ENCODE measurements at regions not wholly inside any gene's neighbourhood (a gene's known extent, or its start where the extent isn't known, plus 50 kb on each side); places are given as distances from the start of the nearest gene placed in this dataset.

DNA sequence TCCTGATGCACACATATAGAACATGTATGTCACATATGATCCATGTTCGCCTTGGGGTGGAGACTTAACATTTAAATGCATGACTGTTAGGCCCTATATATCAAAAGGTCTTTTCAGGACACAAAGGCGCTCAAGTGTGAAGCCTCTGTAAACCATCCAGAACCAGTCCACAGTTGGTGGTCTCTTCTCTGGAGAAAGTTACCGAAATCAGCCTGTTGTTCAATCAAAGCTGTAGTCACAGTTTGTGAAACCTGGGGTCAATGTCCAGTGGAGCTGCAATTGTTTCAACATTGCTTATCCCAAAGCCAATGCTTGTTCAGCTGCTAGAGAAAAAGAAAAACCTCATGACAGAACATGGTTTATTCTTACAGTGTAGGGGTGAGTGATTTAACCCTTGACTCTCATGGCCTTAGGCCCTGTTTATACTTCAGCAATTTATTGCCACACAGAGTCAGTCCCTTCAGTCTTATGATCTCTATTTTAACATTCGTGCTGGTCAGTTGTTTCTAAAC lies 193.6 kb upstream of the CST7 start:
- in situ Hi-C loops (cut with HindIII; ENCODE audit: low pct_ligation_motif_present, low pct_unique_long_range_greater_than_20kb, low sequenced_read_pairs) = no loop called here
- DNase-seq = no peak

DNA sequence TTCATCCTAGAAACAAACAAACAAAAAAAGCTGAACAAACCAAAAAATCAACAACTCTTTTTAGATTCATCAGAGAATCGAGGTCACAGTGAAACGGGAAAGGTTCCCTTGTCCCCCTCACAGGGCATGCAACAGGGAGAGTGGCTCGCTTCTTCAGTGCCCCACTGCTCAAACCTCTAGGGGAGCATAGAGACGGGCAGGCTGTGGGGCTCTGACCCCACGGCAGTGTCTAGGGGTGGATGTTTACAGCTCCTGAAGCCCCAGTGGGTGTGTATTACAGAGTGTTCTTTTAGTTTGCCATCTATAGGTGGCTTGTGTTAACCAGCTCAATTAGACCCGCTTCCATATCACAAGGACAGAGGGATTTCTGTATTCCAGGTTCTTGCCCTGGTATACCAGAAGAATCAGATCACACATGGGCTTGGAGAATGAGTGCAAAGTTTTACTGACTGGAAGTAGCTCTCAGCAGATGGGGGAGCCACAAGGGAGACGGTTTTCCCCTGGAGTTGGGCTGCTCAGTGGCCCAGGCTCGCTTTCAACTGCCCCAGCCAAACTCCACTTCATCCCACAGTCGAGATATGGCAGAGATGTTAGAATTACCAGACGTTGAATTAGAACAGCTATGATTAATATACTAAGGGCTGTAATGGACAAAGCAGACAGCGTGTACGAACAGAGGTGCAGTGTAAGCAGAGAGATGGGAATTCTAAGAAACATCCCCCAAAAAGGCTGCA lies 192.6 kb upstream of the CST7 start:
- no peak for DNase-seq
- in situ Hi-C loops (cut with HindIII; ENCODE audit: low pct_ligation_motif_present, low pct_unique_long_range_greater_than_20kb, low sequenced_read_pairs) = no loop called here

DNA sequence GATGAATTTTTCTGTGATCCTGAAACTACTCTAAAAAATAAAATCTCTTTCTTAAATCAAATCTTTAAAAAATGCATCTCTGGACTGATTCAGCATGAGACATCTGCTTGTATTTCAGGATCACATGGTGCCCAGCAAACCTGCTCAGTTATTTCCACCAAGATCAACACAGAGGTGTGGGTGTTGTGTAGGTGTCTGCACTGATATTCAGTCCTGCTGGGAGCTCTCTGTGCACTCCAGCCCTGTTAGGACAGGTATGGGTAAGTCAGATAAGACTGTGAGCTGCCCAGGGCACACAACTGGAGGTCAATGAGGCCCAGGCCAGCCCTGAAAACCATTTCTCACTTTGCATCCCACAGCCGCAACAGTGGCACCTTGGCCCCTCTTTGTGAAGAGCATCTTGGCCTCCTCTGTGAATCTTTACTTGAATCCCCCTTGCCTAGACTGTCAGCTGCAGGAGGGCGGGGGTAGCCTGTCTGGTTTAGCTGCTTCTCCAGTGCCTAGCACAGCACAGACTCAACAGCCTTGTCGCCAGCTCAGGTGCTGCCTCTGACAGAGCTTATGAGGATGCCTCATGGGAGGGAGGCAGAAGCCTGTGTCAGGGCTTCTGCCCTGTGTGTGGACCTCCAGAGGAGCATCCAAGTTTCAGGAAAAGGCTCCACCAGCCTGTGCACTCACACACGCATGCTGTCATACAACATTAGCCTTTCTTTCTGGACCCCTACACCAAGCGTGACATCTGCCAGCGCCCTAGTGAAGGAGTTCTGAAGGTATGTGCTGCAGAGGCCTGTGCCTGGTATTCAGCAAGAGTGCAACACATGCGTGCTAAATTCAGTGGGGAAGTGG lies 187.6 kb upstream of the CST7 start:
- DNase-seq = no peak
- in situ Hi-C loops (cut with HindIII; ENCODE audit: low pct_ligation_motif_present, low pct_unique_long_range_greater_than_20kb, low sequenced_read_pairs) = no loop called here

DNA sequence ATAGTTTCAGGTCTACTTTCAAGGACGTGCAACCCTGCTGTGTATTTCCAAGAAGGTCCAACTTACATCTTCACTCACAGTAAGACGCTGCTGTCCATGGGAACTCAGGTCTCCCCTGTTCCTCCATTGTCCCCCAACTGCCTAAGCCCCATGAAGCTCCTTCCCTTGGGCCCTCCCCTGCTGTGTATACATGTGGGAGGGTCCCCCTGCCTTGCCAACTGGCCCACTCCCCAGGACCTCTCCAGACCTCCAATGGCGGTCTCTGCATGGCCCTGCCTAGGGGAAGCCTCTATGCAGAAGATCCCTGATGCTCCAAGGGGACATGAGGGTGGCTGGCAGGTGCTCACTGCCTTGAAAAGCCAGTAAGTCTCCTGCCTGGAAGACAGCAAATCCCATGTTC lies 186.7 kb upstream of the CST7 start:
- DNase-seq = no peak
- in situ Hi-C loops (cut with HindIII; ENCODE audit: low pct_ligation_motif_present, low pct_unique_long_range_greater_than_20kb, low sequenced_read_pairs) = no loop called here

DNA sequence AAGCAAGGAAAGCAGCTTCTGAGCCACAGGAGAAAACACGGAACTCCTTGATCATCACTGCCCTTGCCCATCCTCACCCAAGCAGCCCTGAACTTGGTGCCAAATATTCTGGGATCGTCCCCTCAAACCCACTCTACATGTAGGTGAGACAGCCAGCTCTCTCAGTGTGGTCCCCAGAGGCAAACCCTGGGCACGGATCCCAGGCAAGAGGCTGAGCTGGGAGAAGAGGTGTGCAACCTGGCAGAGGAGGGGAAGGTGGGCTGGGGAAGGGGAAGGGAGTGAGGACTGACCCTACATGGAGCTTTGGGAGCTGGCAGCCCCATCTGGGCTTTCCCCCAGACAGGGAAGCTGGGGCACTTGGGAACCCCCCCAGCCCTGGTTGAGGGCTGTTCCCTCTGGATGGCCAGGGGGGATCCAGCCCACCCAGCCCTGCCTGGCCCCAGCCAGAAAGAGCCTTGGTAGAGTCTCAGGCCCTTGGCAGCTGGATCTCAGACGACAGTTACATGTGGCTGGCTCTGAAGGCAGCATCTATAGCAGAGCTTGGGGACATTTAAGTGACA lies 186.2 kb upstream of the CST7 start:
- no peak for DNase-seq
- in situ Hi-C loops (cut with HindIII; ENCODE audit: low pct_ligation_motif_present, low pct_unique_long_range_greater_than_20kb, low sequenced_read_pairs) = no loop called here

DNA sequence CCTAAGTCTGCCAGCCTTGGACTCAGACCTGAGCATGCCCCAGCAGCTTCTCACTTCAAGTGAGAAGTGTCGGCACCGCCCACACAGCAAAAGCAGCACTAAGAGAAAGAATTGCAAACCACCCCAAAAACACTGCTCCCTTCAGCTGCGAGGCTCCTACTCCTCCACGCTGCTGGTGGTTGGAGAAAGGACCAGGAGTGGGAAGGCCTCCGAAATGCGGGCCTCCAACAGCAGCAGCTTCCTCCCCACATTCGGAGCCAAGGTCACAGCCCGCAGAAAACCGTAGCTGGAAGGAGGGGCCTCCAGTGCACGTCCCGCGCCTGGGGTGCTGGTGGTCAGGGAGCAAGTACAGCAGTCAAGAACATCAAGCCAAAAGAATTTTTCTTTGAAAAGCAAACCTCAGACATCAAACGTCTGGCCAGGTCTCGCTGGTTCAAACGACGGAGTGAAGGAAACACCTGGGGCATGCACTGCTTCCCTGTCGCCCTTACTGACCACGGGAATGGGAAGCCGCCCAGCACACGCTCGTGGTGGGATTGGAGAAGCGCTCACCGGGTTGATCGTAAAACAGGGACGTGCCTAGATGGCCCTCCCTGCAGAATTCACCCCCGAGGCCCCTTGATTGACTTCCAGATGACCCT lies 185.6 kb upstream of the CST7 start:
- in situ Hi-C loops (cut with HindIII; ENCODE audit: low pct_ligation_motif_present, low pct_unique_long_range_greater_than_20kb, low sequenced_read_pairs) = no loop called here
- no peak for DNase-seq

DNA sequence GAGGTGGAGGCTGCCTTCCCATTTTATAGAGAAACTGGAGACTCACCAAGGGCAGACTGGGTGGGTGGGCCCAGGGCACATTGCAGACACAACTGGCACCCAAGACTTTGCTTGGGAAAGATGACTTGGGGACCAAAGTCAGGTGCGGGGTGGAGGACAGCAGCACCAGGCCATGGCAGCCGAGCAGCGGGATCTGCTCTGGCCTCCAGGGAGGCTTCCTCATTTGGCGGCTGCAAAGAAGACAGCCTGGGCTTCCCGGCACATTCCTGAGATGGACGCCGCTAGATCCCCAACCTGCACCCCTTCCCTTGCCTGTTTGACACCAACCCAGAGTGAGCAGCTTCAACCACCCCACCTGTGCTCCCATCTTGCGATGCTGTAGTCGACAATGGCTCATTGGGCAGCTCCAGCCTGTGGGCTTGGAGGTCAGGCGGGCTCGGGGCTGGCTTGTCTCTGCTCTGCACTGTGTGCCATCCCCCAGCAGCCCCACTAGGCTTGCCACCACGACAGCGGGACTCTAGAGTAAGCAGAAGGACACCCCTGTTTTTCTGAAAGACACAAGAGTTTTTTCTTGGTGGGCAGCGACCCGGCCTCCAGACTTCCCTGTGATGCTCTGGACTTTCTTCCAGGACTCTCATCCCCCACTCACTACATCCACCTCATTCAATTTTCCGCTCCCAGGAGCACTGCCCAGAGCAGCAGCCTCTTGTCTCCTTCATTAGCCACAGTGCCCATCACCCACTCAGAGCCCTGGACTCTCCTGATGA lies 184.9 kb upstream of the CST7 start:
- in situ Hi-C loops (cut with HindIII; ENCODE audit: low pct_ligation_motif_present, low pct_unique_long_range_greater_than_20kb, low sequenced_read_pairs) = no loop called here
- no peak for DNase-seq

DNA sequence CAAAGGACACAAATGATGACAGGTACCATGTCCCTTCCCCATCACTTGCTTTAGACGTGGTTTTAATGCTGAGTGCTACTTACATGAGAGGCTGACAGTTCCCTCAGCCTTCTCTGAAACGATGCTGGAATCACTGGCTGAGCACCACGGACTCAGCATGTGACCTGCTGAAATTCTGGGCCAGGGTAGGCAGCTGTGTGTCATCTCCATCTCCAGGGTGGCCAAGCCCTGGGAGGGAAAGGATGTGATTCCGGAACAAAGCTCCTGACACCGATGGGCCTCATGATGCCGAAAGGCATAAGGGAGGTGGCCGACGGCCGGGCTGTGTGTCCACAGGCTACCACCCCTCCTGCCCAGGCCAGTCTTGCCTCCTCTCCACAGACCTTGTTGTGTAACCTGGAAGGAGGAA lies 184.3 kb upstream of the CST7 start:
- in situ Hi-C loops (cut with HindIII; ENCODE audit: low pct_ligation_motif_present, low pct_unique_long_range_greater_than_20kb, low sequenced_read_pairs) = no loop called here
- DNase-seq = no peak

DNA sequence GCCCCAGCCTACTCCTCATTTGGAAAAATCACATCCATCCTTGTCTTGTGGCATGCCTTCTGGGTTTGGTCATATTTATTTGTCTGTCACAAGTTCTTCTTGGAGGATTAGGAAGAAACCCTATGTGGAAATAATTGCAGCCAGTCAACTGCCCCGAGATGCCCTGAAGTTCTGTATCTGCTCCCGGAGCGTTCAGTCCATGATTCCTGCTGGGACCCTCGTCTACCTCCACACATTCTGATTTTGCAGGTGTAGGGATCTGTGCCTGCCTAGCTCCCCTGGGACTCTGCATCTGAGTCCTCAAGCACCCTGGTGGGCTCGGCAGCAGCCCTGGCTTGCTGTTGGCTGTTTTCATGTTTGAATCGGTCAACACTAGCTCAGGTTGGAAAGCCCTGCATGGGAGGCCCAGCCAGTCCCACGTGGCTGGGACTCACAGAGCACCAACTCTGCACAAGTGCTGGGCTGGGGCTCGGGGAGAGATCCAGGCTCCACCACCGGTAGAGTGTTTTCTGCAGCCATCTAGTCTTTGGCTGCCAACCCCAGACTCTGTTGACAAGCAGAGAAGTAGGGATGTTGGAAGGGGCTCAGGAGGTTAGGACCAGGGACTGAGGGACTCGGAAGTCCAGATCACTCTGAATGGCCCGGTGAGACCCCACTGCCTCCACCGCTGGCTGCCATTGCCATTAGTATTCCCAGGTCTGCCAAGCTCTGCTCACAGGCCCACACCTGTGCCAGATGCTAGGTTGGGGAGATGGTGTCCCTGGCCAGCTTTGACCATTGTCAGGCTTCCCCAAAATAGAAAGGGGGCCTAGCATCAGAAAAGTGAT lies 183.5 kb upstream of the CST7 start:
- in situ Hi-C loops (cut with HindIII; ENCODE audit: low pct_ligation_motif_present, low pct_unique_long_range_greater_than_20kb, low sequenced_read_pairs) = no loop called here
- no peak for DNase-seq

DNA sequence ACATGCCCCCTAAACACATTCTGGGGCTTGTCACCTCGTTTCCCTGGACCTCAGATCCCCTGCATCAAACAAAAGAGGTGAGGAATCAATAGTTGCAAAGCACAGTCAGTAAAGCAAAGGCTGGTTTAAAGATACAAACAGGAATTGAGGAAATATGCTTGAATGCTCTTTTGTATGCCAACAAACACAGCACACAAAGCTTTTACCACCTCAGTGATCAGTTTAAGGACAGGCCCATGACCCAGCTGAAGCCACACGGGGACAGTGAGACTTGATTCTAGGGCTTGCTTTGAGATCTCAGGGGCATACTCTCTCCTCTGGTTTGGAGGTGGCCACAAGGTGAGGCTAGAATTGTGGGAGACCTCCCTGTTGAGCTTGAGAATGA lies 182.9 kb upstream of the CST7 start:
- DNase-seq = no peak
- in situ Hi-C loops (cut with HindIII; ENCODE audit: low pct_ligation_motif_present, low pct_unique_long_range_greater_than_20kb, low sequenced_read_pairs) = no loop called here

DNA sequence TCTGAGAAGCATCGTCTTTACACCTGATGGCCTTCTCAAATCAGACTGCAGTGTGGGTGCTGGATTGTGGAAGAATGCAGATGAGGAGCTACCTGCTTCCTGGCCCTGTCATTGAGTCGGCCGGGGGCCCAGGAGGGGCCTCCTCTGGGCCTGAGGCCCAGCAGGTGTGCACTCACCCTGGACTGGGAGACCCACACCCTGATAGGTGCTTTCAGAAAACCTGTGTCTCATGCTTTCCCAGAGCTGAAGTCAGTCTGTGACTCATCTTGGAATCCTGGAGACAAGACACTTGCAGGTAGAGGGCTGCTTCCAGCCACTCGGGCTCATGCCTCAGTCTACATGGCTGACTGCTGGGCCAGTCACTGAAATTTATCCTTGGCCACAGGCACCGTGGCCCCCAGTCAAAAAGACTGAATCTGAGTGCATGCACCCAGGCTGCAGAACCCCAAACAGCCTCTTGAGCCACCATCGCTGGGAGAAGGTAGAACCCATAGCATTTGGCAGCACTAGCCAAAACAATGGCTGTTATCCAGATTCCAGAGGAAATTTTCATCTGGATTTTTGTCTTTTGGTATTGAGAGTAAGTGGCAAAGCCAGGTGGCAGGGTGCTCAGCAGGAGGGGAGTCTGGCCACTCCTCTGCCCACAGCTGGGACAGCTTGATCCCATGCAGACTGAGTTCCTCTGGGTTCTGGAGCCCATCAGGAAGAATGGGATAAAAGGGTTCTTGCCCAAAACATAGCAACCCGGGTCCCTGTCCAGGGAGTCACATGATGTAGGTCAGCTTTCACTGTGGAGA lies 182.0 kb upstream of the CST7 start:
- in situ Hi-C loops (cut with HindIII; ENCODE audit: low pct_ligation_motif_present, low pct_unique_long_range_greater_than_20kb, low sequenced_read_pairs) = no loop called here
- no peak for DNase-seq

DNA sequence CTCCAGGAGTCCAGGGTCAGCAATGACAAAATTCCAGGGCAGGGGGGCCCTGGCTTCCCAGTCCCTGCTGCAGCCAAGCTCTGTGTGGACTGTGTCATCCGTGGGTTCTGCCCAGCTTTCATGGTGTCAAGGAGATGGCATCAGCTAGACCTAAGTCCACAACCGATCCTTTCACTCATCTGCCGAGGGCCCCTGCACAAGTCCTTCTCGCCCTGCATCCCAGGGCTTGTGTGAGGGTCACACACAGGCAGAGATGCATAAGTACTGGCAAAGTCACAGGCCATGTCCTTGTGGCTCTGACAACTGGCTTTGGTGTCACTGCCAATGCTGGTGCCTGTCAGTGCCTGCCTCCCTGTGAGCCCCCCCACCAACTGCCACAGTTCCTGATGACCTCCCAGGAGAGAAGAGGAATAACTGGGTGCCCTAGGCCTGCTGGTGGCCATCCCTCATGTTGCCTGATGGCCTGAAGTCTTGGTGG lies 181.4 kb upstream of the CST7 start:
- no peak for DNase-seq

DNA sequence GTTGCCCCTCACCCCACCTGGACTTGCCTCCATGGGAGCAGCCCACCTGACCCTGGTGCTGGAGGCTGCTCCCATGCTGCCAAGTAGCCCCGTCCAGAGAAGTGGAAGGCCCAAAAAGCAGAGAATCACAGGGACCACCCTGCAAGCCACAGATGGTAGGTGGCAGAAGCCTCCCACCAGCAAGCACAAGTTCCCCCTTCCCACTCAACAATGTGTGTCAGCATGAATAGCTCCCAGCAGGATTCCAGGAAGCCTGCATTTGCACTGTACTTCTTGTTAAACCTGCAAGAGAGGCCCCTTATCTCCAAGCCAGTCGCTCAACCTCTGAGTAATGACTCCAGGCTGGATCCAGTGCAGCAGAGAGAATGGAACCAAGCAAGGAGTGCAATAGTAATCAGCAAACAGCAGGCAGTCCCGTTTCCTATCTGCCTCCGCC lies 180.8 kb upstream of the CST7 start:
- in situ Hi-C loops (cut with HindIII; ENCODE audit: low pct_ligation_motif_present, low pct_unique_long_range_greater_than_20kb, low sequenced_read_pairs) = no loop called here
- DNase-seq = no peak

More for the DNA sequence above, 181.4 kb upstream of the CST7 start:
- in situ Hi-C loops (cut with HindIII; ENCODE audit: low pct_ligation_motif_present, low pct_unique_long_range_greater_than_20kb, low sequenced_read_pairs) = no loop called here

DNA sequence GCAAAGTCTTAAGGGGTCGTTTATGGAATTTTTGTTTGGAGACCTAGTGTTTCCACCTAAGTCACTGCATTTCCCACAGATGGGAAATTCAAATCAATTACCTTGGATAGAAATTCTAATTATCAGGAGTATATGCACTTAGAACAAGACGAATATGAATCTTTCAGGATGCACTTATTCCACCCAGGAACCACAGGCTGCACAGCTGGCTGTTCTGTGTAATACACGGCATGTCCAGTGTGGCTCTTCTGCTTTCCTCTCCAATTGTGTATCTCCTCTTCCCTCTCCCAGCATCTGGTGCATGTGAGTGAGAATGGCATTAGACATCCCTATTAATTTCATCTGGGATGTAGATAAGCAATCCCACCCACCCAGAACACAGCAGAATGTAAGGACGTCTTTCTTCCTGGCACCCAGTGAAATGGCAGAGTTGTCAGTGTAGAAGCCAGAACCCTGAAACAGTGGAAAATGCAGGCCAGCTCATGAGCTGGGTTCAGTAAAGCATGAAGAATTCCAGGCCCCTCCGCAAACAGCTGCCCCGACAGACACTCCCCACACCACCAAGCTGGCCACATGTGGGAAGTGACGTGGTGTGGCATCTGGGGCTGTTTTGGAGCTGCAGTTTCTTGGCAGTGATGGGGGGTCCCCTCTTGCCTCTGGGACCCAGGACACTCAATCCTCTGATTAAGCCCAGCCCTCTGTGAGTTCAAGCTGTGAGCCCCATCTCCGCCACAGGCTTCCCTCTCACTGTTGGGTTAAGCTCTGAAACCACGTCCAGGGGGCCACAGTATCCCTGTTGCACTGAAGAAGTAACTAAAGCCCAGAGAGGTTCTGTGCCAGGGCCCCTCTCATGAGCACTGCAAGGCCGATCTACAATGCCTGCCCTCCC lies 180.1 kb upstream of the CST7 start:
- no peak for DNase-seq
- in situ Hi-C loops (cut with HindIII; ENCODE audit: low pct_ligation_motif_present, low pct_unique_long_range_greater_than_20kb, low sequenced_read_pairs) = no loop called here

DNA sequence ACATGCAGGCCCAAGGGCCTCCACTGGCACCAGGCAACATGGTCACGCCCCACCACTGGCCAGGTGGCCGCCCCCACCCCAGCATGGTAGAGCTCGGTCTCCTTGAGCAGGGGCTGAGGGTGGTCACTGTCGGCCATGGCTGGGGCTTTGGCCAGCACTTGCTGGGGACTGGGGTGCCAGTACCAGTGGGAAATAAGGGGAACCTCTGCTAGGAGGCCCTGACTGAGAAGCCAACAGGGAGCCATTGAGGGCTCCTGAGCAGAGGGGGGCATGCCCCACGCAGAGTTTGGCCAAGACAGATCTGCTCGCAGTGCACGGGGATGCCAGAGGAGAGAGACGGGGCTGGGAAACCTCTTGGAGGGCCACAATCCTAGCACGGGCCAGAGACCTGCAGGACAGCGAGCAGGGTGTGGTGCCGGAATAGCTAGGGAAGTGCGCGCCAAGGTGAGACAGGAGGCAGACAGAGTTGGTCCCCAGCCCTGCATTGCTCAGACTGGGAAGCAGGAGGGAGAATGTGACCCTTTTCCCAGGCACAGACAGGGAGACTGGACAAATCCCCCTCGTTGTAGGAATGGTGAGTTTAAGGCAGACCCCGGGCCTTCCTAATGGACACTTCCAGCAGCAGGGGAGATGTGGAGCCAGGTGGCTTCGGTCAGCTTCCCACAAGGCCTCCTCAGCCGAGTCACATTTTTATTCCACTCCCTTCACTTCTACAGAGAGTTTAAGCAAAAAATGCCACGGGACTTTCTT lies 179.0 kb upstream of the CST7 start:
- in situ Hi-C loops (cut with HindIII; ENCODE audit: low pct_ligation_motif_present, low pct_unique_long_range_greater_than_20kb, low sequenced_read_pairs) = no loop called here
- DNase-seq = no peak

Data from ACHN (cell line).